NB4 (cell line): ENCODE measurements at regions not wholly inside any gene's neighbourhood (a gene's known extent, or its start where the extent isn't known, plus 50 kb on each side); places are given as distances from the start of the nearest gene placed in this dataset.

Source experiments
- DNase-seq: peaks from one replicate; pipeline ENCODE4 v3.0.0; 2010; ENCODE audit warnings: low read depth
- H3K4me3 ChIP-seq: one replicate; pipeline ENCODE4 v1.5.1; 2011; ENCODE audit warnings: mild to moderate bottlenecking, low read depth, low read length, moderate library complexity
- MYC ChIP-seq: IDR thresholded peaks from 2 replicates; pipeline ENCODE4 v1.6.1; 2011; ENCODE audit warnings: low read depth, low read length
- POLR2A ChIP-seq: IDR thresholded peaks from 2 replicates; pipeline ENCODE4 v1.6.1; 2011; ENCODE audit warnings: mild to moderate bottlenecking; ENCODE audit not compliant: insufficient read length; ENCODE audit errors: extremely low read depth
- TF ChIP-seq, protein P1 (sequence below): IDR thresholded peaks from one replicate; pipeline ENCODE4 v1.5.1; 2012; ENCODE audit warnings: low read depth, low read length
- TF ChIP-seq, protein P2 (sequence below): IDR thresholded peaks from 2 replicates; pipeline ENCODE4 v1.6.1; 2011; ENCODE audit warnings: low read depth, low read length

DNA sequence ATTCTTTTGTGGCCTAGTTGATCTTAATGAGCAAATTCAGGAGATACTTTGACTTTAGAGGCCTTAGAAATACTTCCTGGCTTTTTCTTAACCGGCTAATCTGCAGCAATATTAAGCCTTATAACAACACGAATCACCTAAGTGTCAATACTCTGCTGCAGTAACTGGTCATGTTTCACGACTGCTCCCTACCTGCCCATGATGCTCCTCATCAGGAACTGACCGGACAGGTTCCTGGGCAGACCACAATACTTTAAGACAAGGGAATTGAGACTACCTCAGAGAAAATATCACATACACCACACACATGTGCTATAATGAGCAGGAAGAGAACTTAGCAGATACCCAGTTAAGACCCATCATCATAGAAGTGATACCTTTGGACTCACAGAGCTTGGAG lies 211.9 kb upstream of the BMP4 start:
- no peak for DNase-seq
- TF ChIP-seq, protein P1, sequence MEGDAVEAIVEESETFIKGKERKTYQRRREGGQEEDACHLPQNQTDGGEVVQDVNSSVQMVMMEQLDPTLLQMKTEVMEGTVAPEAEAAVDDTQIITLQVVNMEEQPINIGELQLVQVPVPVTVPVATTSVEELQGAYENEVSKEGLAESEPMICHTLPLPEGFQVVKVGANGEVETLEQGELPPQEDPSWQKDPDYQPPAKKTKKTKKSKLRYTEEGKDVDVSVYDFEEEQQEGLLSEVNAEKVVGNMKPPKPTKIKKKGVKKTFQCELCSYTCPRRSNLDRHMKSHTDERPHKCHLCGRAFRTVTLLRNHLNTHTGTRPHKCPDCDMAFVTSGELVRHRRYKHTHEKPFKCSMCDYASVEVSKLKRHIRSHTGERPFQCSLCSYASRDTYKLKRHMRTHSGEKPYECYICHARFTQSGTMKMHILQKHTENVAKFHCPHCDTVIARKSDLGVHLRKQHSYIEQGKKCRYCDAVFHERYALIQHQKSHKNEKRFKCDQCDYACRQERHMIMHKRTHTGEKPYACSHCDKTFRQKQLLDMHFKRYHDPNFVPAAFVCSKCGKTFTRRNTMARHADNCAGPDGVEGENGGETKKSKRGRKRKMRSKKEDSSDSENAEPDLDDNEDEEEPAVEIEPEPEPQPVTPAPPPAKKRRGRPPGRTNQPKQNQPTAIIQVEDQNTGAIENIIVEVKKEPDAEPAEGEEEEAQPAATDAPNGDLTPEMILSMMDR, result no peak
- TF ChIP-seq MYC, result no peak
- TF ChIP-seq POLR2A, result no peak
- TF ChIP-seq, protein P2, sequence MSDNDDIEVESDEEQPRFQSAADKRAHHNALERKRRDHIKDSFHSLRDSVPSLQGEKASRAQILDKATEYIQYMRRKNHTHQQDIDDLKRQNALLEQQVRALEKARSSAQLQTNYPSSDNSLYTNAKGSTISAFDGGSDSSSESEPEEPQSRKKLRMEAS, result no peak
- H3K4me3 ChIP-seq, result no peak overlapping the region

DNA sequence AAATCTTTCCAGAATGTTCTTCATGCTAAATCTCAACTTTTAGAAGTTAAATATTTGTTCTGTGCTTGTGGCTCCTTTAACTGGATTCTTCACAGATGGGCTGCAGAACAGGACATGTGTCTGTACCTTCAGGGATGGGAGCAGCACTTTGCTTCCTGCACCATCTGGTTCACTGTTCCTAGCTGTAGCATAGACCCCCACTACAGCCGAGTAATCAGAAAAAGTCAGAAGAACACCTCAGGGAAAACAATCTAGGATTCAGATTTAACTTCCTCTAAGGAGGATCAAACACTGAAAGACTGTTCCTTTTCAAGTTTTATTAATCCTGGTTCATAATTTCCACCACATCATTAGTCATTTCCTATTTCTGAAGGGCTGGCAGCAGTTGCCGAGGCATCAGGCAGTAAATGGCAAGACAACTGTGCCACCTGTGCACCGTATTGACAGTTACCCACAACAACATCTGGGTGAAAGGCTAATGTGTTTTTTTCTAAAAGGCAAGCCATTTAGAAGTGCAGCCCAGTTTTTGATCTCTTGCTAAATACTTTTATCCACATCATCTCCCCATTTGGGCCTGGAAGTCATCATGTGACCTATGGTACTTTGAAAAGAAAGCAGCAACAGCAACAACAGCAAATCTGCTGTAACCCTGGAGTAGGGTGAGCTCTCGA lies 212.8 kb upstream of the BMP4 start:
- DNase-seq, result no peak
- no peak overlapping the region for H3K4me3 ChIP-seq
- TF ChIP-seq, protein P1, result no peak
- no peak for TF ChIP-seq MYC
- TF ChIP-seq, protein P2, result no peak
- TF ChIP-seq POLR2A, result no peak

DNA sequence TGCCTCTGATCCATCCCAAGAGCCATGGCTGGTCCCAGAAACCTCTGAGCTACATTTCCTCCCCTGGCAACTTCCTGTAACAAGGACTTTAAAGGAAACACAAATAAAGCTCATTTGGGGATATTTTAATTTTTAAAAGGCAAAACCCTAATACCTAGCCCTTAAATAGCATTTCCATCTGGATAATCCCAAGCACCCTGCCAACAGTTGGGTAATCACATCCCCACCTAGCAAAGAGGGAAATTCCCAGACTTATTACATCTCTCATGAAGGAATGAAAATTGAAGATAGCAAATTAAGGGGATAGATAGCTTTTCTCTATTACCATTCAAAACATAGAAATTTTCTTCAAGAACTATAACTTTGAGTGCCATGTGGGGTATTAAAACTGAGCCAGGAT lies 213.7 kb upstream of the BMP4 start:
- no peak for DNase-seq
- H3K4me3 ChIP-seq, result no peak overlapping the region
- TF ChIP-seq POLR2A, result no peak
- TF ChIP-seq, protein P1, result no peak

DNA sequence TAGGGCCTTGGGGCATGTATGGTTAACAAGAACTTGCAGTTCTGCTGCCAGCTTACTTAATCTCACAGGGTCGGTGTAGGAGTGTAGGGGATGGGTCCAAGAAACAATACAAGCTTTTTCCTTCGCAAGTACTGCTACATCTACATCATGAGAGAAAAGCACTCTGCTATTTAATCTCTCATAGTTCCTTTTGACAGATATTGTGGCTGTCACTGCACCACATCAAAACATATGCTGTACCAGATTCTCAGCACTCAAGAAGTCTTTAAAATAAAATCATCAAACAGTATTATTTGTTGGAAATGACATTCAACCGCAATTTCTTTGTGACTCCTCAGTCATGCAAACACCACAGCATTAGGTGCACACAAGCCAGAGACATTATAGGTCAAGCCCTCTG lies 215.5 kb upstream of the BMP4 start:
- H3K4me3 ChIP-seq, result no peak overlapping the region
- TF ChIP-seq MYC (no peak), POLR2A (no peak)
- TF ChIP-seq, protein P1, result no peak
- TF ChIP-seq, protein P2, result no peak
- no peak for DNase-seq

DNA sequence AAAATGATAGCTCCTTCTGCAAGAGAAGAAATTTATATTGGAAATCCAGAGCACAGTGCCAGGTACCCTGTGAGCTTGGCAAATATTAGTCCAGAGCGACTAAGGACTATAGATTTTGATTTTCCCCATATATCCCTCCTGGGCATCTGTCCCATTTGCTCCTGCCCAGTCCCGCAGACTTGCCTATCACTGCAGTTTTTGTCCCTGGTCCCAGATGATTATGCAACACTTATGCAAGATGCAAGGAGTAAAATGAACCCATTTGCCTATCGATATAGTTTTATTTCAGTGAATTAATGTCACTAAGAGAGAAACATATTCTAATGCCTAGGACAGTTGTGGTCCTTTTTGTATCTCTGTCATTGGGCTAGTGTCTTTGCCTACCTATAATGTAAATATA lies 215.9 kb upstream of the BMP4 start:
- TF ChIP-seq MYC (no peak), POLR2A (no peak)
- TF ChIP-seq, protein P1, result no peak
- TF ChIP-seq, protein P2, result no peak
- no peak overlapping the region for H3K4me3 ChIP-seq
- no peak for DNase-seq

DNA sequence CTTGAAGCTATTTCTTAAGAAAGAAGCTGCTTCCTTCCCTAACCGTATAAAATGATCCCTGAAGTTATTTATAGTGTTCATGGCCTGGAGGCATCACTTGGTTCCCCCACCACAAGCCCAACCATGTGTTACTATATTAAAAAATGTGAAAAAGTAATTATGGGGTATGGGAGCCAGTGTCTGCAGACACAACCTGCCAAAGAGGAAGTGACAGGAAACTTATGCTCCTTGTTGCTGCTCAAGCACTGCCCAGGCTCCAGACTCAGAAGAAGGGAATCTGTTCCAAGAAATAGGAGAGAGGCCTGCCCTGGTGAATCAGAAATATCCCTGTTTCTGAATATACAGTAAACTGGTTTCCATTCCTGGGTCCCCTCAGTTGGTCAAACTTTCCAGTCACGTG lies 217.2 kb upstream of the BMP4 start:
- no peak for TF ChIP-seq POLR2A
- no peak for TF ChIP-seq MYC
- TF ChIP-seq, protein P2, result no peak
- TF ChIP-seq, protein P1, result no peak
- H3K4me3 ChIP-seq, result no peak overlapping the region
- peak; percentile 2 for DNase-seq
